ENCODE measurements at regions not wholly inside any gene's neighbourhood (a gene's known extent, or its start where the extent isn't known, plus 50 kb on each side); places are given as distances from the start of the nearest gene placed in this dataset.
"Not testable (repeated sequence)": the region's sequence is repeated elsewhere in the genome, so short reads cannot be mapped to it uniquely, and the experiment has no call there.

GRCh38 chr18:4921548-4921947, 275.5 kb downstream of the AKAIN1 start:
- ChIA-PET CTCF (no interaction called here), POLR2A (no interaction called here)
- Histone ChIP-seq H3K9me3 (ENCODE audit: low read length) (no peaks in the 10 kb centered on the region), H3K4me1 (ENCODE audit: insufficient read depth, low read length) (no peaks in the 10 kb centered on the region), H3K27ac (ENCODE audit: low read depth, low read length) (no peak overlapping the region), H3K4me3 (ENCODE audit: low read length) (no peak overlapping the region), H3K27me3 (ENCODE audit: insufficient read depth, low read length, poor library complexity, severe bottlenecking) (no peaks in the 10 kb centered on the region), H3K36me3 (ENCODE audit: insufficient read depth, low read length) (no peaks in the 10 kb centered on the region)
- Mint-ChIP-seq H3K4me3 (no peak overlapping the region), H3K36me3 (no peaks in the 10 kb centered on the region), H3K4me1 (no peaks in the 10 kb centered on the region), H3K27ac (no peak overlapping the region), H3K9me3 (peaks cover 5 to 32% (median 6%) of the 10 kb centered on the region in 5 donors), H3K27me3 (peaks cover 0 to 2% of the 10 kb centered on the region in 2 donors)
- no peak for DNase-seq

DNA sequence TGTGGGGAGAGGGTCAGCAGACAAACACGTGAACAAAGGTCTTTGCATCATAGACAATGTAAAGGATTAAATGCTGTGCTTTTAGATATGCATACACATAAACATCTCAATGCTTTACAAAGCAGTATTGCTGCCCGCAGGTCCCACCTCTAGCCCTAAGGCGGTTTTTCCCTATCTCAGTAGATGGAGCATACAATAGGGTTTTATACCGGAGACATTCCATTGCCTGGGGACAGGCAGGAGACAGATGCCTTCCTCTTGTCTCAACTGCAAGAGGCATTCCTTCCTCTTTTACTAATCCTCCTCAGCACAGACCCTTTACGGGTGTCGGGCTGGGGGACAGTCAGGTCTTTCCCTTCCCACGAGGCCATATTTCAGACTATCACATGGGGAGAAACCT, 279.5 kb downstream of the AKAIN1 start:
- CTCF ChIA-PET; H3K4me3 ChIP-seq (ENCODE audit: low read length); H3K27ac Mint-ChIP-seq; H3K9me3 ChIP-seq (ENCODE audit: low read length); H3K4me1 ChIP-seq (ENCODE audit: insufficient read depth, low read length); H3K27me3 ChIP-seq (ENCODE audit: insufficient read depth, low read length, poor library complexity, severe bottlenecking); H3K27me3 Mint-ChIP-seq; H3K4me3 Mint-ChIP-seq; H3K27ac ChIP-seq (ENCODE audit: low read depth, low read length); POLR2A ChIA-PET; H3K36me3 Mint-ChIP-seq; DNase-seq; H3K36me3 ChIP-seq (ENCODE audit: insufficient read depth, low read length); H3K4me1 Mint-ChIP-seq: not testable (repeated sequence)
- H3K9me3 Mint-ChIP-seq, result peaks cover 5 to 40% (median 8%) of the 10 kb centered on the region in 5 donors

- Mint-ChIP-seq H3K4me3 (no peak overlapping the region), H3K27me3 (no peaks in the 10 kb centered on the region), H3K4me1 (no peaks in the 10 kb centered on the region), H3K36me3 (no peaks in the 10 kb centered on the region), H3K27ac (no peak overlapping the region), H3K9me3 (peaks cover 3 to 16% (median 5%) of the 10 kb centered on the region in 5 donors)
- Histone ChIP-seq H3K4me3 (ENCODE audit: low read length) (no peak overlapping the region), H3K27ac (ENCODE audit: low read depth, low read length) (no peak overlapping the region), H3K4me1 (ENCODE audit: insufficient read depth, low read length) (no peaks in the 10 kb centered on the region), H3K36me3 (ENCODE audit: insufficient read depth, low read length) (no peaks in the 10 kb centered on the region), H3K27me3 (ENCODE audit: insufficient read depth, low read length, poor library complexity, severe bottlenecking) (no peaks in the 10 kb centered on the region), H3K9me3 (ENCODE audit: low read length) (no peaks in the 10 kb centered on the region)
- ChIA-PET POLR2A (no interaction called here), CTCF (no interaction called here)
- no peak for DNase-seq
Observed at GRCh38 chr18:4908328-4908727, 288.7 kb downstream of the AKAIN1 start.

GRCh38 chr18:4906856-4907255, 290.2 kb downstream of the AKAIN1 start:
- Histone ChIP-seq H3K27ac (ENCODE audit: low read depth, low read length) (no peak overlapping the region), H3K36me3 (ENCODE audit: insufficient read depth, low read length) (no peaks in the 10 kb centered on the region), H3K4me3 (ENCODE audit: low read length) (no peak overlapping the region), H3K4me1 (ENCODE audit: insufficient read depth, low read length) (no peaks in the 10 kb centered on the region), H3K9me3 (ENCODE audit: low read length) (no peaks in the 10 kb centered on the region), H3K27me3 (ENCODE audit: insufficient read depth, low read length, poor library complexity, severe bottlenecking) (no peaks in the 10 kb centered on the region)
- ChIA-PET CTCF (no interaction called here), POLR2A (no interaction called here)
- no peaks in the 10 kb centered on the region for H3K27me3 Mint-ChIP-seq
- H3K27ac Mint-ChIP-seq, result no peak overlapping the region
- H3K36me3 Mint-ChIP-seq, result no peaks in the 10 kb centered on the region
- no peak overlapping the region for H3K4me3 Mint-ChIP-seq
- DNase-seq, result no peak
- peaks cover 0 to 11% (median 7%) of the 10 kb centered on the region in 5 donors for H3K9me3 Mint-ChIP-seq
- no peaks in the 10 kb centered on the region for H3K4me1 Mint-ChIP-seq

- Mint-ChIP-seq H3K27ac (no peak overlapping the region), H3K4me3 (no peak overlapping the region), H3K9me3 (peaks cover 3 to 18% (median 11%) of the 10 kb centered on the region in 5 donors), H3K27me3 (no peaks in the 10 kb centered on the region), H3K36me3 (no peaks in the 10 kb centered on the region), H3K4me1 (no peaks in the 10 kb centered on the region)
- Histone ChIP-seq H3K4me3 (ENCODE audit: low read length) (no peak overlapping the region), H3K36me3 (ENCODE audit: insufficient read depth, low read length) (no peaks in the 10 kb centered on the region), H3K9me3 (ENCODE audit: low read length) (no peaks in the 10 kb centered on the region), H3K4me1 (ENCODE audit: insufficient read depth, low read length) (no peaks in the 10 kb centered on the region), H3K27ac (ENCODE audit: low read depth, low read length) (no peak overlapping the region), H3K27me3 (ENCODE audit: insufficient read depth, low read length, poor library complexity, severe bottlenecking) (no peaks in the 10 kb centered on the region)
- no peak for DNase-seq
- ChIA-PET POLR2A (no interaction called here), CTCF (no interaction called here)
Observed at GRCh38 chr18:4888251-4889040, 308.6 kb downstream of the AKAIN1 start.

DNA sequence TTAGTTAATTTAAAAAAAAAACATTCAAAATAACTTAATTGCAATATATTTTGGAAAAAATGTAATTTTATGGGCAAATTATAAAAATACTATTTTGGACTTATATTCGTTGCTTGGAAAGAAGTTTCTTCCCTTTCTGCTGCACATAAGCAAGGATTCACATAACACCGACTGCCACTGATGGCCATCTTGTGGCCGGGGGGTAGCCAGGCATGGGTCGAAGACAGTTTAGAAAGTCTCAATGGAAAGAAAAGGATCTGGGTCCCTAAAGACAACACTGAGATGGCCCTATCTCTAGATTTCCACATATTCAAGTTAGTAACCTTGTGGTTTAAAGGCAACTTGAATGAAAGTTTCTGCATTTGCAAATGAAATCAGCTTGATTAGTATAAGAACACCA, 318.6 kb downstream of the AKAIN1 start:
- H3K27me3 ChIP-seq (ENCODE audit: insufficient read depth, low read length, poor library complexity, severe bottlenecking), result no peaks in the 10 kb centered on the region
- CTCF ChIA-PET, result no interaction called here
- H3K4me3 Mint-ChIP-seq, result no peak overlapping the region

DNA sequence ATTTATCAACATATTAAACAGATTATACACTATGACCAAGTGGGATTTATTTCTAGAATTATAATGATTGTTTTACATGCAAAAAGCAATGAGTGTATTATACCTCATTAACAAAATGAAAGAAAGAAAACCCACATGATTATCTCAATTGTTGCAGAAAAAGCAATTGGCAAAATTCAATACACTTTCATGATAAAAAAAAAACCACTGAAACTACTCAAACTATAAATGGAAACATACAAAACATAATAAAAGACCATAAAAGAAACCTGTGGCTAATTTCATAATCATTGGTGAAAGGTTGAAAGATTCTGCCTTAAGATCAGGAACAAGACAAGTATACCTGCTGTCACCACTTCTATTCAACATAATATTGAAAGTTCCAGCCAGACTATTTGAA, 325.9 kb downstream of the AKAIN1 start:
- H3K27ac ChIP-seq (ENCODE audit: low read depth, low read length), result no peak overlapping the region

More for the DNA sequence above, 318.6 kb downstream of the AKAIN1 start:
- Histone ChIP-seq H3K4me1 (ENCODE audit: insufficient read depth, low read length) (no peaks in the 10 kb centered on the region), H3K27ac (ENCODE audit: low read depth, low read length) (no peak overlapping the region), H3K4me3 (ENCODE audit: low read length) (no peak overlapping the region), H3K9me3 (ENCODE audit: low read length) (no peaks in the 10 kb centered on the region), H3K36me3 (ENCODE audit: insufficient read depth, low read length) (no peaks in the 10 kb centered on the region)
- Mint-ChIP-seq H3K27me3 (no peaks in the 10 kb centered on the region), H3K36me3 (no peaks in the 10 kb centered on the region), H3K27ac (no peak overlapping the region), H3K4me1 (no peaks in the 10 kb centered on the region), H3K9me3 (peaks cover 3 to 24% (median 15%) of the 10 kb centered on the region in 5 donors)
- POLR2A ChIA-PET, result no interaction called here
- DNase-seq, result no peak

DNA sequence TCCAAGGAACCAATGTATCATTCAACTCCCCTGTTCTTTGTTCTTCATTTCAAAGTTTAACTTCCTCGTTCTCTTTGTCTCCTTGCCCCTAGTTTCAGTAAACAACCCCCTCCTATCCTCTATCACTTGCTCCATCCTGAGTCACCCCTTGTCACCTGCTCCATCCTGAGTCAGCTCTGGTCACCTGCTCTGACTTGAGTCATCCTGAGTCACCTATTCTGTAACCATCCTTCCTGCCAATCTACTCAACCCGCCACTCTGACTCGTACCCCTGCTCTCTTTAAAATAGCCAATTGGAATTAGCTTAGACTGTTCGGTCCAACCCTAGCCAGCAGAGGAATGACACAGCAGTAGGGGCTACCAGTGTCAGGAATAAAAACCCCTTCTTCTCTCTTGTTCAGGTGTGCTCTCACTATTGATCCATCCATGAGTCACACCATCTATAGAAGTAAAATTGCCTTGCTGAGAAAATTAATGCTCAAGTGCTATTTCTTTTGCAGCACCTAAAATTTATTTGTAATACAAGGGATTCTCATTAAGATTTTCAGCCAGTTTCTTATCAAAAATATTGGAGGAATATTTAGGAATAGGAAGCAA, 326.8 kb downstream of the AKAIN1 start:
- Mint-ChIP-seq H3K4me1 (no peaks in the 10 kb centered on the region), H3K27me3 (no peaks in the 10 kb centered on the region), H3K4me3 (no peak overlapping the region), H3K9me3 (peaks cover 9 to 28% (median 15%) of the 10 kb centered on the region in 5 donors), H3K36me3 (no peaks in the 10 kb centered on the region), H3K27ac (no peak overlapping the region)
- Histone ChIP-seq H3K27ac (ENCODE audit: low read depth, low read length) (no peak overlapping the region), H3K27me3 (ENCODE audit: insufficient read depth, low read length, poor library complexity, severe bottlenecking) (no peaks in the 10 kb centered on the region), H3K4me3 (ENCODE audit: low read length) (no peak overlapping the region), H3K36me3 (ENCODE audit: insufficient read depth, low read length) (no peaks in the 10 kb centered on the region), H3K9me3 (ENCODE audit: low read length) (no peaks in the 10 kb centered on the region), H3K4me1 (ENCODE audit: insufficient read depth, low read length) (no peaks in the 10 kb centered on the region)
- ChIA-PET POLR2A (no interaction called here), CTCF (no interaction called here)
- DNase-seq, result no peak

More for the DNA sequence above, 325.9 kb downstream of the AKAIN1 start:
- Mint-ChIP-seq H3K27ac (no peak overlapping the region), H3K36me3 (no peaks in the 10 kb centered on the region), H3K9me3 (peaks cover 8 to 25% (median 15%) of the 10 kb centered on the region in 5 donors), H3K27me3 (no peaks in the 10 kb centered on the region), H3K4me3 (no peak overlapping the region), H3K4me1 (no peaks in the 10 kb centered on the region)
- Histone ChIP-seq H3K9me3 (ENCODE audit: low read length) (no peaks in the 10 kb centered on the region), H3K4me1 (ENCODE audit: insufficient read depth, low read length) (no peaks in the 10 kb centered on the region), H3K4me3 (ENCODE audit: low read length) (no peak overlapping the region), H3K27me3 (ENCODE audit: insufficient read depth, low read length, poor library complexity, severe bottlenecking) (no peaks in the 10 kb centered on the region), H3K36me3 (ENCODE audit: insufficient read depth, low read length) (no peaks in the 10 kb centered on the region)
- DNase-seq, result no peak
- CTCF ChIA-PET, result no interaction called here
- POLR2A ChIA-PET, result no interaction called here
